CD4-positive, alpha-beta T cell treated with Interleukin-4 for 4 hours (primary cell): ENCODE measurements at regions not wholly inside any gene's neighbourhood (a gene's known extent, or its start where the extent isn't known, plus 50 kb on each side); places are given as distances from the start of the nearest gene placed in this dataset.
"Not testable (repeated sequence)": the region's sequence is repeated elsewhere in the genome, so short reads cannot be mapped to it uniquely, and the experiment has no call there.

ENCODE experiments used
- DNase-seq: peaks from one replicate; pipeline ENCODE4 v3.0.0-alpha.2; 2020

GRCh38 chr1:79702336-79702999 lies 695.9 kb upstream of the ADGRL4 start:
- DNase-seq: not testable (repeated sequence)

- no peak for DNase-seq
Measured at GRCh38 chr1:79695138-79695537, 688.6 kb upstream of the ADGRL4 start.

- no peak for DNase-seq
Measured at GRCh38 chr1:79694241-79694640, 687.7 kb upstream of the ADGRL4 start.

DNA sequence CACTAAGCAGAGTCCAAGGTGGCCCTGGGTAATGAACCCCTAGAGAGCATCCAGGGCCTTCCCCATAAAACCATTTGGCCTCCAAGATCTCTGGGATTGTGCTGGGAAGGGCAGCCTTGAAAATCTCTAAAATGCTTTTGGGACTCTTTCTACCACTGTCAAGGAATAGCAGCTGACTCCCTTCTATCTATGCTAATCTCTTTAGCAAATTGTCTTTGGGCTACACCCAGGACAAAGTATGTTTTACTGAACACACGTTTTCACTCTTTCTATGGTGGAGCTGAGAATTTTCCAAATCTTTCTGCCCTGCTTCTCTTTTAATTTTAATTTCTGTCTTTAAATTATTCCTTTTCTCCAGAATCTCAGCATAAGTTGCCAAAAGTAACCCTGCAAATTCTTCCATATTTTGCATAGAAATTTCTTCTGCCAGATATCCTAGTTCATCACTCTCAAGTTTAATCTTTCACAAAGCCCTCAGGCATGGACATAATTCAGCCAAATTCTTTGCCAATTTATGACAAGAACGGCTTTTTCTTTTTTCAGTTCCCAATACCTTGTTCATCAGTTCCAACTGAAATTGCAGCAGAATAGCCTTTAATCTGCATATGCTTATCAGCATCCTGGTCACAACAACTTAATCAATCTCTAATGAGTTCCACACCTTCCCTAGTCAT lies 687.0 kb upstream of the ADGRL4 start:
- no peak for DNase-seq

GRCh38 chr1:79692519-79692918 lies 686.0 kb upstream of the ADGRL4 start:
- DNase-seq: no peak

GRCh38 chr1:79688932-79689331 lies 682.4 kb upstream of the ADGRL4 start:
- no peak for DNase-seq

DNA sequence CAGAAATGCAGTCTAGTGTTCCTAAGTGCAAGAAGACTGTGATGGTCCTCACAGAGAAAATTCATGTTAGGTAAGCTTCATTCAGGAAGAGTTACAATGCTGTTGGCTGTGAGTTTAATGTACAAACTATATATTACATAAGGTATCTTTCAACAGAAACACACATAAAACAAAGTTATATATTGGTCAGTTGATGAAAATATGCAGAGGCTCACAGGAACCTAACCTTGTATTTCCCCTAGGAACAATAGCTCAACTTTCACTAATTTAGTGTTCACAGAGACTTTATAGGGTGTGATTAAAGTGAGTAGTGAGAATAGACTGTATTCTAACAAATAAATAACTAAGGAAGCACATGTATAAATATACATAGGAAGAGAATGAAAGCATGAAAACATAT lies 676.9 kb upstream of the ADGRL4 start:
- DNase-seq: no peak

- DNase-seq: no peak
Measured at GRCh38 chr1:79682478-79682877, 675.9 kb upstream of the ADGRL4 start.

GRCh38 chr1:79681382-79681781 lies 674.9 kb upstream of the ADGRL4 start:
- no peak for DNase-seq

- no peak for DNase-seq
Measured at GRCh38 chr1:79679916-79680315, 673.4 kb upstream of the ADGRL4 start.

DNA sequence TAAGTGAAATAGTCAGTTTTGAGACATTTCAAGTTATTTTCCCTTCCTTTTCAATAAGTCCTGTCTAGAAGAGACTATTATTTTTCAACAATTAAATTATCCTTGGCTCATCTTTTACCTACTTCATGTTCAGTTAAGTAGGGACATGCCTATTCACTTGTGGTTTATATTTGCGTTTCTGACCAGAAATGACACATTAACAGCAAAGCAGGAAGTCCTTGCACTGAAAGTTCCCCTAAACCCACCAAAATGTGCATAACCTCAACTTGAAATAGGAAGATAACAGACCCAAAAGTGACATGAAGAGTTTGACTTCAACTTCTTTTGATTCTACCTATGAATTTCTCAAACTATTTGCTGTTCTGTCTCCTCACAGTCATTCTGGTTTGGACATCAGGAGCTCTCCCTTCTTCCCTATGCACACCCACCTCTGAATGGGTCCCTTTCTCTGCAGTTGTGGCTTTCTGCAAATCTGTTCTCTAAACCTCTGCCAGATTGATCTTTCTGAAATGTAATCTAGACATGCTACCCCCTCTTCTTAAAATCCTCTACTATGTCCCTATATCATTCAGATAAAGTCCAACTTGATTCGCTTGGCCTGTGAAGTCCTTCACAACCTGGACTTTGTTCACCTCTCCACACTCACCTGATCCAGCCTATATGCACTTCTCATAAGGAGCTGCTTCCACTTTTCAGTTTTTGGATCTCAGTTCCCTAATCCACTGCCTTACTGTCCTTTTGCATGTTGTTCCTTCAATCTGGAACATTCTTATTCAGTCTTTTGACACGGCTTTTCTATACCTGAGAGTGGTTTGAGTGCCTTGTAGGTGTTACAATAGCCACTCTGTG lies 661.5 kb upstream of the ADGRL4 start:
- DNase-seq: no peak

GRCh38 chr1:79667166-79667565 lies 660.6 kb upstream of the ADGRL4 start:
- no peak for DNase-seq

DNA sequence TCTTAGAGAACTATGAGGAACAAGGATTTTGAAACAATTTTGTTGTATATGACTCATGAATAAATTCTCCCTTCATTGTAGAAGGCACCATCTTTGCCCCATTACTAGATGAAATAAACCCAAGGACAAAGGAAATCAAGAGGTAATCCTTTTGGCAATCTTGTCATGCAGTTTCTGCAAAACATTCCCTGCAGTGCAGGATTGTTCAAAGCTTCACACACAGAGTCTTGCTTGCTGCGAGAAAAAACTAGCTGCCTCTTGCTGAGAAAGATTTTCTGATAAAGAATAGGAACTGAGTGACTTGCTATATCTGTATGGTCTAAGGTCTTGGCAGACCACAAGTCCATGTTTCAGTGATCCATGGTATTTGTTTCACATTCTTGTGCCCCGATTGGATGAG lies 657.4 kb upstream of the ADGRL4 start:
- DNase-seq: no peak

GRCh38 chr1:79662596-79662995 lies 656.1 kb upstream of the ADGRL4 start:
- no peak for DNase-seq

GRCh38 chr1:79660129-79660528 lies 653.6 kb upstream of the ADGRL4 start:
- no peak for DNase-seq

DNA sequence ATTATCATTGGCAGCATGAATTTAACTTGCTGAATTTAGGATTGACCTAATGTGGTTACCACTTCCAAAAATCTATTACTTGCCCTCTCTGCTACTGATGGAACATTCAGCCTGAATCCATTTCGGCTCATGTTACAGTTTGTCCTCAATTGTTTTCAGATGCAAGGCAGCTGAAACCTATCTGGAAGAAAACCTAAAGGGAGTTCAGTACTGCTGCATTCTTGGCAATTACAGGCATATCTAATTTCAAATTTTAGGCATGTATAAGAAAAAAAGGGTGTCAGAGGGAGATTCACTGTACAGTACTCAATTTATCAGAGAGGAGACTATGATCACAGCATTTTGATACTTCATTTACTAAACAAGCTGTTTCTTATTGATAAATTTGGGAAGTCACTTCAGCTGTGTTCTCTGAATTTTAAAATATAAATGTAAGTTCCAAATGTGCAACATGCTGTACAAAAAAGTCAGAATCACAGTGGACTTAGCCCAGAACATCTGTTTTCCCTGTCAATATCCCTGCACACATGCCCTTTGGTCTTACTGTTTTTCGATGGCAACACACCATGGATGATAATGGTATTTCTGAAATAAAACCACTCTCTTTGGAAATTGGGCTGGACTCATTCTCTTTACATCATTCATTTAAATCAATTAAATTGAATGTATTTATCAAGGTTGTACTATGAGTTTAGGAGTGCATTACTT lies 651.6 kb upstream of the ADGRL4 start:
- DNase-seq: no peak

GRCh38 chr1:79655876-79656275 lies 649.3 kb upstream of the ADGRL4 start:
- DNase-seq: no peak

- no peak for DNase-seq
Measured at GRCh38 chr1:79652426-79652825, 645.9 kb upstream of the ADGRL4 start.

- DNase-seq: no peak
Measured at GRCh38 chr1:79648126-79648525, 641.6 kb upstream of the ADGRL4 start.

DNA sequence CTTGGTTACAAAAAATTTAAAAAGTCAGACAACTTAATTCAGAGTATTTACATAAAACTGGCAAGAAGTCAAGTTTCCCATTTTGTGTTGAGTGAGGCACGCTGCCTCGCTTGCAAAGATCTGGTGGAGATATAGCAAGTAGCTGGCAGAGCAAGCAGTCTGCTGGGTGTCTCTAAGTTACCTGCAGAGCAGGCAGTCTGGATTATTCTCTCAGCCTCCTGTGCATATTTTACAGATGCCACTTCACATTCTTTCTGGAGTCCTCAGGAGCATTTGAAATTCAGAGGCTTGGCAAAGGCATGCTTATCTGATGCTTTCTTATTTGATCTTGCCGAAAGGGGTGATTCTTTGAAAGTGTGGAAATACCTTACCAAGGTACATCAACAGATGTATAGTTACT lies 640.4 kb upstream of the ADGRL4 start:
- no peak for DNase-seq

DNA sequence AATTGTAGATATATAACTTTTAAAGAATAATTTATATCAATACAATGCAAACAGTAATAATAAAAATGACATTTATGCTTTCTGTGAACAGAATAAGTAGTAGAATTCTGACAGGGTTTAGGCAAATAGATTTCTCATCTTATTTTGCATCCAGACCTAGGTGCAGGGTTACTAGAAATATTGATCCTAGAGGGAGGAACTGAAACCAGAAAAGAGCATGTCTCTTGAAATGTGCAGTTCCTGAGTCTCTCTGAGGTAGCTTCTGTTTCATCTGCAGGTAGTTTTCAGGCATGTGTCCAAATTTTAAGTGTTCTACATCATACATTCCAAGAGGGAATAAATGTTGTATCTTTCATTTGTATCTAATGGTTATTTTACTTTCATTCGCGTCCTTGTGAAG lies 631.9 kb upstream of the ADGRL4 start:
- DNase-seq: no peak

DNA sequence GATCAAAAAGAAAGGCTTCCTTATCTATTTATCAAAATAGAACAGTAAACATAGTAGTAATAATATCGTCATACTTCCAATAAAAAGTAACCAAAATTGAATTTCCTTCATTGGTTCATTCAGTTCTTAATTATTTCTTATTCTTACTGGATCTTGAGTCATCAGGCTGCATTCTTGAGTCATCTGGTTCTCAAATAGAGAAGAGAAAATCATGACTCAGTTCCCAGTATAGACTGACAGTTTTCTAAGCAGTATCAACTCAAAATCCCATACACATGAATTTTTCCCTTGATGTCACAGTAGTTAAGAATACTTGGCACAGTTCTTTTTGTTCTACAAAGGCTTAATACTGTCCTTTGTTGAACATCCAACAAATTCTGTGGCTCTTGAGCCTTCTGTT lies 626.9 kb upstream of the ADGRL4 start:
- no peak for DNase-seq

DNA sequence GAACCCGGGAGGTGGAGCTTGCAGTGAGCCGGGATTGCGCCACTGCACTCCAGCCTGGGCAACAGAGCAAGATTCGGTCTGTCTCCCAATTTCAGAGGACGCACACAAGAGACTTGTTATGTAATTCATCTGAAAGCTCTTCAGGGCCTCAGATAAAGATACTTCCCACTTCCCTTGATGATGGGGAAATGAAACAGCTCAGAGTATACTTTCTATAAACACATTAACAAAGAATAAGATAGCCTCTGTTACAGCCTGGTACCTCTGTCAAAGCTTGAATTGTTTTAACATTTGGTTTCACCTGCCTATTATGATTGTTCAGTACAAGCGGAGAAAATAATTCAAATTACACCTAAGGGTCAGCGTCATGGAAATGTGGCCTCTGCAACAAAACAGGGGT lies 622.9 kb upstream of the ADGRL4 start:
- no peak for DNase-seq
